ENCODE measurements at regions not wholly inside any gene's neighbourhood (a gene's known extent, or its start where the extent isn't known, plus 50 kb on each side); places are given as distances from the start of the nearest gene placed in this dataset.

GRCh38 chr5:8845296-8845695 lies 700.6 kb downstream of the SEMA5A start:
- TF ChIP-seq CTCF (IDR thresholded peaks at IDR 0.05; ENCODE audit: low read depth, low read length) (no peak), POLR2A (IDR thresholded peaks at IDR 0.05; ENCODE audit: extremely low read depth, insufficient read length) (no peak), MYC (IDR thresholded peaks at IDR 0.05; ENCODE audit: low read depth, low read length) (no peak), MAX (IDR thresholded peaks at IDR 0.05; ENCODE audit: low read depth, low read length) (no peak)
